BJ (cell line): ENCODE measurements at regions not wholly inside any gene's neighbourhood (a gene's known extent, or its start where the extent isn't known, plus 50 kb on each side); places are given as distances from the start of the nearest gene placed in this dataset.

ENCODE experiments used
- CTCF ChIA-PET: fragments of 350-600 bp; formaldehyde crosslinking; extraction: SDS; loops from one replicate; lab custom pipeline; 2021; ENCODE audit warnings: antibody characterized with exemption, inconsistent platforms; lab: Yijun Ruan, JAX
- POLR2A ChIA-PET: fragments of 300-600 bp; sonication (Branson Sonifier 250); formaldehyde crosslinking; extraction: SDS; loops from one replicate; lab custom pipeline; 2021; ENCODE audit warnings: antibody characterized with exemption; lab: Charles Lee
- DNase-seq: peaks from one replicate; pipeline ENCODE4 v3.0.0-alpha.2; 2011; ENCODE audit warnings: low read depth
- H3K27me3 ChIP-seq: 2 replicates; pipeline ENCODE4 v1.6.0; 2011; ENCODE audit warnings: low read length; ENCODE audit not compliant: control insufficient read depth, insufficient read depth
- H3K36me3 ChIP-seq: 2 replicates; pipeline ENCODE4 v1.5.1; 2011; ENCODE audit warnings: low read length; ENCODE audit not compliant: control insufficient read depth, insufficient read depth
- H3K4me3 ChIP-seq: 2 replicates; pipeline ENCODE4 v1.5.1; 2011; ENCODE audit warnings: low read depth, mild to moderate bottlenecking, control low read depth, low read length
- CTCF ChIP-seq: IDR thresholded peaks from 2 replicates; pipeline ENCODE4 v1.5.1; 2011; ENCODE audit warnings: low read depth, mild to moderate bottlenecking, control low read depth, inconsistent platforms, low read length, moderate library complexity; ENCODE audit not compliant: insufficient read depth

GRCh38 chr10:2120746-2121145, 383.4 kb upstream of the ADARB2 start:
- ChIA-PET CTCF (no interaction called here), POLR2A (no interaction called here)

GRCh38 chr10:2119316-2119715, 382.0 kb upstream of the ADARB2 start:
- no peak for TF ChIP-seq CTCF
- CTCF ChIA-PET = no interaction called here
- POLR2A ChIA-PET = no interaction called here
- Histone ChIP-seq H3K27me3 (no peaks in the 10 kb centered on the region), H3K36me3 (no peaks in the 10 kb centered on the region), H3K4me3 (no peak overlapping the region)
- DNase-seq = no peak

More at GRCh38 chr10:2120746-2121145, 383.4 kb upstream of the ADARB2 start:
- Histone ChIP-seq H3K36me3 (no peaks in the 10 kb centered on the region), H3K27me3 (no peaks in the 10 kb centered on the region), H3K4me3 (no peak overlapping the region)
- TF ChIP-seq CTCF = no peak
- no peak for DNase-seq

DNA sequence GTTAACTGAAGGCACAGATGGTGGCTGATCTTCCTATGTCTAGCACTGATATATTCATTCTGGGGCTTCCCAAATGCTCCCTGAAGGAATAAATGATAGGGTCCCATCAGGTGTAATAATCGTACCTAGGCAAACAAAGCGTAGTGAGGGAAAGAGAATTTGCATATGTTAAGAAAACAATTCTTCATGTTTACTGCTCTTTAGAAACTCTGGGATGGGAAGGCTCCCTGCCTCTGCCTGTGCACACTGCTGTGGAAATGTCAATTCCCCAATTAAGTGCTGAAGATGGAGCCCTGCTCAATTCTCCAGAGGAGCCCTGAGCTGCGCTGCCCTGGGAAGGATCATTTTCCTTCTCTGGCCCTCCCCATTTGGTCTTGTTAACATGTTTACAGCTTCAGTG, 380.9 kb upstream of the ADARB2 start:
- Histone ChIP-seq H3K27me3 (no peaks in the 10 kb centered on the region), H3K36me3 (no peaks in the 10 kb centered on the region), H3K4me3 (no peak overlapping the region)
- TF ChIP-seq CTCF = no peak
- POLR2A ChIA-PET = no interaction called here
- no peak for DNase-seq
- CTCF ChIA-PET = no interaction called here

DNA sequence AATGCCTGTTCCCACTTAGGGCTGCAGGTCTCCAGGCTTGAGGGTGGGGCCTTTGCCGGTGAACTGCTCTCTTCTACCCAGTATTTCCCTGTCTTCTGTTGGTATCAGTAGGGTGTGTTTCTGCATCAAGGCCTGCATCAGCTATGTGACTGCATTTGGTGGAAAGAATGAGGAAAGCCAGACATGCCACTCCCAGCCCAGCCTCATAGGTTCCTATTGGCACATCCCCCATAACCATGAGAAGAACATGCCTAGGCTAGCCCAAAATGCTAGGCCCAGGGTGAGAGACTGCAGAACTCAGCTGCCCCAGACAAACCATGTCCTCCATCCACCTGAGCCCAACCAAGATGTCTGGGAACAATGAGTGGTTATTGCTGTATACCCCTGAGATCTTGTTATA, 380.3 kb upstream of the ADARB2 start:
- no peaks in the 10 kb centered on the region for H3K36me3 ChIP-seq
- CTCF ChIA-PET = no interaction called here
- TF ChIP-seq CTCF = no peak
- no peaks in the 10 kb centered on the region for H3K27me3 ChIP-seq
- H3K4me3 ChIP-seq = no peak overlapping the region
- no peak for DNase-seq
- POLR2A ChIA-PET = no interaction called here

DNA sequence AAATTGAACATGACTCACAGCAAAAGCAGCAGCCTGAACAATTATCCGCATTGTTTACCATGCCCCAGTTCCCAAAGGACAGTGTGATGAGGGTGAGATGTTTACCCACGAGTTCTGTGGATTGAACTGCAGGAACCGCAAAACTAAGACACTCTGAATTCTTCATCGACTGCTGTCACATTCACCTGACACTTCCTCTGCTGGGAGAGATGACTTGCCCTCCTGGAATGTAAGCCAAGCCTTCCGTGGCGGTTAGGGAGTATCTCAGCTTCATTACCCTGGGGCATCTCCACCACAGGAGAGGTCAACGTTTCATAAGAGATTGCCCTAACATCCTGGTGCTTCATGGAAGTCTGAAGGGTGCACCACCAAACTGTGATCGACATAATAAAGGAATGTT, 374.6 kb upstream of the ADARB2 start:
- CTCF ChIA-PET = no interaction called here
- Histone ChIP-seq H3K27me3 (no peaks in the 10 kb centered on the region), H3K36me3 (no peaks in the 10 kb centered on the region), H3K4me3 (no peak overlapping the region)
- no peak for DNase-seq
- POLR2A ChIA-PET = no interaction called here
- TF ChIP-seq CTCF = no peak
